Lower leg skin (tissue), 3 donors: ENCODE measurements at regions not wholly inside any gene's neighbourhood (a gene's known extent, or its start where the extent isn't known, plus 50 kb on each side); places are given as distances from the start of the nearest gene placed in this dataset.

Source experiments
- POLR2A ChIP-seq, 2 donors: fragments of 450-650 bp; IDR thresholded peaks; one replicate each; pipeline ENCODE4 v1.6.1; 2016 to 2017; ENCODE audit warnings: antibody characterized with exemption in 2 of 2, mild to moderate bottlenecking in 1 of 2, moderate library complexity in 1 of 2
- TF ChIP-seq, protein P1 (sequence below), 3 donors: fragments of 450-650 bp; IDR thresholded peaks; one replicate each; pipeline ENCODE4 v1.5.1; 2016; ENCODE audit warnings: antibody characterized with exemption in 3 of 3, mild to moderate bottlenecking in 3 of 3, moderate library complexity in 2 of 3

DNA sequence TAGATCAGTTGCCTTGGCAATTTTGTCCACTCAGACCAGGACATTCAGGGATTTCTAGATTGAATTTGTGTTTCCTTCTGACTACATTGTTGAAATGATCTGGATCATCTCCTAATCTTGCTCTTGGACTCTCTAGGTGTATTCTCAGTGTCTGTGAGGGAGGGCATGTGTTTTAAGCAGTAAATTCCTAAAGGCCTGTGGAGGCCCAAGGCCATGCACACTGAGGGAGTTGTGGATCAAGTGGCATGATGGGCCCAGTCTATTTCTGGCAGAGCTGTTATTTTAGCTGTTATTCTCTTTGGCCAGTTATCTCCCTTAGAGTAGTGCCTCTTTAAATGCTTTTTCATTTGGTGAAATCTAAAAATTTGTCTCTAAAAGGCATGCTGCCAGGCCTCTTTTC, 144.9 kb downstream of the RPIA start:
- TF ChIP-seq, protein P1, sequence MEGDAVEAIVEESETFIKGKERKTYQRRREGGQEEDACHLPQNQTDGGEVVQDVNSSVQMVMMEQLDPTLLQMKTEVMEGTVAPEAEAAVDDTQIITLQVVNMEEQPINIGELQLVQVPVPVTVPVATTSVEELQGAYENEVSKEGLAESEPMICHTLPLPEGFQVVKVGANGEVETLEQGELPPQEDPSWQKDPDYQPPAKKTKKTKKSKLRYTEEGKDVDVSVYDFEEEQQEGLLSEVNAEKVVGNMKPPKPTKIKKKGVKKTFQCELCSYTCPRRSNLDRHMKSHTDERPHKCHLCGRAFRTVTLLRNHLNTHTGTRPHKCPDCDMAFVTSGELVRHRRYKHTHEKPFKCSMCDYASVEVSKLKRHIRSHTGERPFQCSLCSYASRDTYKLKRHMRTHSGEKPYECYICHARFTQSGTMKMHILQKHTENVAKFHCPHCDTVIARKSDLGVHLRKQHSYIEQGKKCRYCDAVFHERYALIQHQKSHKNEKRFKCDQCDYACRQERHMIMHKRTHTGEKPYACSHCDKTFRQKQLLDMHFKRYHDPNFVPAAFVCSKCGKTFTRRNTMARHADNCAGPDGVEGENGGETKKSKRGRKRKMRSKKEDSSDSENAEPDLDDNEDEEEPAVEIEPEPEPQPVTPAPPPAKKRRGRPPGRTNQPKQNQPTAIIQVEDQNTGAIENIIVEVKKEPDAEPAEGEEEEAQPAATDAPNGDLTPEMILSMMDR (IDR thresholded peaks at IDR 0.05) = no peak
- TF ChIP-seq POLR2A (IDR thresholded peaks at IDR 0.05) = no peak
